GM19467 (cell line): ENCODE measurements at regions not wholly inside any gene's neighbourhood (a gene's known extent, or its start where the extent isn't known, plus 50 kb on each side); places are given as distances from the start of the nearest gene placed in this dataset.
"Not testable (repeated sequence)": the region's sequence is repeated elsewhere in the genome, so short reads cannot be mapped to it uniquely, and the experiment has no call there.

Experiments
- ATAC-seq: cut with Tn5 transposase; IDR thresholded peaks from one replicate; pipeline ENCODE4 v1.9.1; 2021; ENCODE audit warnings: mild to moderate bottlenecking, moderate library complexity; ENCODE audit not compliant: unreplicated experiment

GRCh38 chr5:125481506-125482465 lies 735.3 kb upstream of the ZNF608 start:
- no peak for ATAC-seq

- ATAC-seq, result no peak
Measured at GRCh38 chr5:125483609-125484008, 737.2 kb upstream of the ZNF608 start.

GRCh38 chr5:125484272-125484741 lies 737.9 kb upstream of the ZNF608 start:
- ATAC-seq, result no peak

GRCh38 chr5:125484742-125485641 lies 738.6 kb upstream of the ZNF608 start:
- no peak for ATAC-seq

GRCh38 chr5:125485771-125486170 lies 739.3 kb upstream of the ZNF608 start:
- ATAC-seq, result no peak

- ATAC-seq, result no peak
Measured at GRCh38 chr5:125486634-125487033, 740.2 kb upstream of the ZNF608 start.

GRCh38 chr5:125487231-125487630 lies 740.8 kb upstream of the ZNF608 start:
- ATAC-seq, result no peak

- ATAC-seq, result not testable (repeated sequence)
Measured at GRCh38 chr5:125487652-125488051, 741.2 kb upstream of the ZNF608 start.

- ATAC-seq, result no peak
Measured at GRCh38 chr5:125489146-125489545, 742.7 kb upstream of the ZNF608 start.

- no peak for ATAC-seq
Measured at GRCh38 chr5:125491986-125492492, 745.6 kb upstream of the ZNF608 start.

- ATAC-seq, result no peak
Measured at GRCh38 chr5:125492977-125493376, 746.5 kb upstream of the ZNF608 start.

- no peak for ATAC-seq
Measured at GRCh38 chr5:125496393-125496792, 750.0 kb upstream of the ZNF608 start.

- ATAC-seq, result no peak
Measured at GRCh38 chr5:125497651-125498050, 751.2 kb upstream of the ZNF608 start.

- ATAC-seq, result no peak
Measured at GRCh38 chr5:125499636-125500332, 753.3 kb upstream of the ZNF608 start.

GRCh38 chr5:125501396-125501795 lies 755.0 kb upstream of the ZNF608 start:
- ATAC-seq, result no peak

- no peak for ATAC-seq
Measured at GRCh38 chr5:125503946-125504345, 757.5 kb upstream of the ZNF608 start.

- no peak for ATAC-seq
Measured at GRCh38 chr5:125505115-125505514, 758.7 kb upstream of the ZNF608 start.

- ATAC-seq, result no peak
Measured at GRCh38 chr5:125506124-125506523, 759.7 kb upstream of the ZNF608 start.

- ATAC-seq, result no peak
Measured at GRCh38 chr5:125508225-125508624, 761.8 kb upstream of the ZNF608 start.

- no peak for ATAC-seq
Measured at GRCh38 chr5:125510651-125511050, 764.2 kb upstream of the ZNF608 start.
